OCI-M1 (cell line): ENCODE measurements at regions not wholly inside any gene's neighbourhood (a gene's known extent, or its start where the extent isn't known, plus 50 kb on each side); places are given as distances from the start of the nearest gene placed in this dataset.
"Not testable (repeated sequence)": the region's sequence is repeated elsewhere in the genome, so short reads cannot be mapped to it uniquely, and the experiment has no call there.

Experiments
- DNase-seq: peaks from one replicate; lab custom pipeline; 2025; lab: John Stamatoyannopoulos, UW

GRCh38 chr11:122202161-122202950, 86.3 kb upstream of the BLID start:
- no peak for DNase-seq

- no peak for DNase-seq
Observed at GRCh38 chr11:122201106-122201505, 85.1 kb upstream of the BLID start.

GRCh38 chr11:122199661-122200060, 83.6 kb upstream of the BLID start:
- DNase-seq: no peak

GRCh38 chr11:122198291-122198983, 82.4 kb upstream of the BLID start:
- DNase-seq: no peak

GRCh38 chr11:122197066-122197987, 81.3 kb upstream of the BLID start:
- DNase-seq: no peak

GRCh38 chr11:122195790-122196189, 79.8 kb upstream of the BLID start:
- no peak for DNase-seq

- DNase-seq: not testable (repeated sequence)
Observed at GRCh38 chr11:122193881-122194480, 78.0 kb upstream of the BLID start.

GRCh38 chr11:122193457-122193856, 77.4 kb upstream of the BLID start:
- no peak for DNase-seq

GRCh38 chr11:122192634-122193255, 76.7 kb upstream of the BLID start:
- no peak for DNase-seq

GRCh38 chr11:122190768-122191167, 74.8 kb upstream of the BLID start:
- no peak for DNase-seq

GRCh38 chr11:122189229-122189628, 73.2 kb upstream of the BLID start:
- DNase-seq: no peak

GRCh38 chr11:122187373-122188165, 71.6 kb upstream of the BLID start:
- DNase-seq: no peak

- no peak for DNase-seq
Observed at GRCh38 chr11:122186439-122187080, 70.5 kb upstream of the BLID start.

- no peak for DNase-seq
Observed at GRCh38 chr11:122183933-122184332, 67.9 kb upstream of the BLID start.

- DNase-seq: no peak
Observed at GRCh38 chr11:122181893-122182292, 65.9 kb upstream of the BLID start.

GRCh38 chr11:122181372-122181771, 65.4 kb upstream of the BLID start:
- DNase-seq: no peak

- no peak for DNase-seq
Observed at GRCh38 chr11:122179961-122180834, 64.2 kb upstream of the BLID start.

GRCh38 chr11:122178795-122179194, 62.8 kb upstream of the BLID start:
- no peak for DNase-seq

GRCh38 chr11:122177238-122177637, 61.2 kb upstream of the BLID start:
- DNase-seq: no peak
